ENCODE measurements at regions not wholly inside any gene's neighbourhood (a gene's known extent, or its start where the extent isn't known, plus 50 kb on each side); places are given as distances from the start of the nearest gene placed in this dataset.
"Not testable (repeated sequence)": the region's sequence is repeated elsewhere in the genome, so short reads cannot be mapped to it uniquely, and the experiment has no call there.

GRCh38 chr9:34862836-34863235 lies 95.2 kb upstream of the PHF24 start:
- CTCF ChIA-PET, result no interaction called here
- Mint-ChIP-seq H3K27ac (ENCODE audit: unreplicated experiment) (no peak overlapping the region), H3K4me3 (ENCODE audit: low read depth, unreplicated experiment) (no peak overlapping the region), H3K9me3 (ENCODE audit: low read depth, unreplicated experiment) (no peaks in the 10 kb centered on the region), H3K36me3 (ENCODE audit: insufficient read depth, unreplicated experiment) (no peaks in the 10 kb centered on the region), H3K4me1 (ENCODE audit: low read depth, unreplicated experiment) (no peaks in the 10 kb centered on the region), H3K27me3 (ENCODE audit: unreplicated experiment) (peaks cover 74% of the 10 kb centered on the region)
- no peak for TF ChIP-seq CTCF (IDR thresholded peaks at IDR 0.05; ENCODE audit: unreplicated experiment)
- no TSS peak for BruUV-seq (replicated peaks)
- no peak for DNase-seq
- intact Hi-C loops (cut with micrococcal nuclease; ENCODE audit: unreplicated experiment), result no loop called here

- Mint-ChIP-seq H3K9me3 (ENCODE audit: low read depth, unreplicated experiment) (no peaks in the 10 kb centered on the region), H3K27me3 (ENCODE audit: unreplicated experiment) (peaks cover 68% of the 10 kb centered on the region), H3K4me3 (ENCODE audit: low read depth, unreplicated experiment) (no peak overlapping the region), H3K27ac (ENCODE audit: unreplicated experiment) (no peak overlapping the region), H3K36me3 (ENCODE audit: insufficient read depth, unreplicated experiment) (no peaks in the 10 kb centered on the region), H3K4me1 (ENCODE audit: low read depth, unreplicated experiment) (no peaks in the 10 kb centered on the region)
- BruUV-seq (replicated peaks), result no TSS peak
- CTCF ChIA-PET, result no interaction called here
- no peak for TF ChIP-seq CTCF (IDR thresholded peaks at IDR 0.05; ENCODE audit: unreplicated experiment)
- intact Hi-C loops (cut with micrococcal nuclease; ENCODE audit: unreplicated experiment), result no loop called here
- DNase-seq, result no peak
Observed at GRCh38 chr9:34862043-34862442, 96.0 kb upstream of the PHF24 start.

- H3K4me3 Mint-ChIP-seq (ENCODE audit: low read depth, unreplicated experiment); DNase-seq; CTCF ChIA-PET; H3K4me1 Mint-ChIP-seq (ENCODE audit: low read depth, unreplicated experiment); H3K9me3 Mint-ChIP-seq (ENCODE audit: low read depth, unreplicated experiment); intact Hi-C loops (cut with micrococcal nuclease; ENCODE audit: unreplicated experiment); H3K27ac Mint-ChIP-seq (ENCODE audit: unreplicated experiment); H3K36me3 Mint-ChIP-seq (ENCODE audit: insufficient read depth, unreplicated experiment); BruUV-seq (replicated peaks): not testable (repeated sequence)
- peaks cover 43% of the 10 kb centered on the region for H3K27me3 Mint-ChIP-seq (ENCODE audit: unreplicated experiment)
Observed at GRCh38 chr9:34855016-34855415, 103.1 kb upstream of the PHF24 start.

GRCh38 chr9:34830068-34830467 lies 120.1 kb upstream of the CCL21 start:
- Mint-ChIP-seq H3K36me3 (ENCODE audit: insufficient read depth, unreplicated experiment) (no peaks in the 10 kb centered on the region), H3K9me3 (ENCODE audit: low read depth, unreplicated experiment) (no peaks in the 10 kb centered on the region), H3K4me1 (ENCODE audit: low read depth, unreplicated experiment) (no peaks in the 10 kb centered on the region), H3K27me3 (ENCODE audit: unreplicated experiment) (peaks cover 10% of the 10 kb centered on the region), H3K27ac (ENCODE audit: unreplicated experiment) (no peak overlapping the region), H3K4me3 (ENCODE audit: low read depth, unreplicated experiment) (no peak overlapping the region)
- TF ChIP-seq CTCF (IDR thresholded peaks at IDR 0.05; ENCODE audit: unreplicated experiment), result no peak
- CTCF ChIA-PET, result no interaction called here
- BruUV-seq (replicated peaks), result no TSS peak
- intact Hi-C loops (cut with micrococcal nuclease; ENCODE audit: unreplicated experiment), result no loop called here
- DNase-seq, result no peak

GRCh38 chr9:34826999-34827538 lies 117.1 kb upstream of the CCL21 start:
- no TSS peak for BruUV-seq (replicated peaks)
- DNase-seq, result no peak
- intact Hi-C loops (cut with micrococcal nuclease; ENCODE audit: unreplicated experiment), result no loop called here
- TF ChIP-seq CTCF (IDR thresholded peaks at IDR 0.05; ENCODE audit: unreplicated experiment), result no peak
- H3K9me3 Mint-ChIP-seq (ENCODE audit: low read depth, unreplicated experiment), result no peaks in the 10 kb centered on the region
- no peak overlapping the region for H3K4me3 Mint-ChIP-seq (ENCODE audit: low read depth, unreplicated experiment)
- peaks cover 25% of the 10 kb centered on the region for H3K27me3 Mint-ChIP-seq (ENCODE audit: unreplicated experiment)
- H3K36me3 Mint-ChIP-seq (ENCODE audit: insufficient read depth, unreplicated experiment), result no peaks in the 10 kb centered on the region
- no peak overlapping the region for H3K27ac Mint-ChIP-seq (ENCODE audit: unreplicated experiment)
- H3K4me1 Mint-ChIP-seq (ENCODE audit: low read depth, unreplicated experiment), result no peaks in the 10 kb centered on the region
- CTCF ChIA-PET, result no interaction called here

Data from Calu3 (cell line).